ENCODE measurements at regions not wholly inside any gene's neighbourhood (a gene's known extent, or its start where the extent isn't known, plus 50 kb on each side); places are given as distances from the start of the nearest gene placed in this dataset.

GRCh38 chr4:84063619-84064018 is 435.5 kb downstream of the NKX6-1 start:
- POLR2A ChIA-PET = no interaction called here
- TF ChIP-seq CTCF (IDR thresholded peaks at IDR 0.05; ENCODE audit: control extremely low read depth, extremely low read depth, low read depth, missing control alignments) = no peak
- CTCF ChIA-PET = no interaction called here
- no peak for DNase-seq (ENCODE audit: extremely low spot score)

DNA sequence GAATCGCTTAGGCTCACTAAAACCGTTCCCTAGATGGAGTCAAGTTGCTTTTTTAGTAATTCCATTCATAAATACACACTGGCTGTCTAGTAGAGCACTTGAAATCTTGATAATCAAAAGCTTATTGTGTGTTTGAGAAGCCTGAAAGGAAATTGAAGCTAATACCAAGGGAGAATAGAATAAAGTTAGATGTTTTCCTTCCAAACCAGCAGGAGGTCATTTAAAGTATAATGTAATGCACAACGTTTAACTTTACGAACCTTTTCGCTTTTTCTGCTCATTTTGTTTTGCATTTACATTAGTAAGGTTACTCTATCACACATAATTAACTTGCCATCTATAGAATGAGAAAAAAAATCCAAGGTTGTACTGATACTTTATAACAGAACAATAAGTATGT is 440.9 kb downstream of the NKX6-1 start:
- ChIA-PET CTCF (interaction anchor here (1.4 kb wide), 1 partner anchor 11 kb away, joined by 3 read pairs; no protein-coding TSS in a partner anchor), POLR2A (no interaction called here)
- no peak for TF ChIP-seq CTCF (IDR thresholded peaks at IDR 0.05; ENCODE audit: control extremely low read depth, extremely low read depth, low read depth, missing control alignments)
- no peak for DNase-seq (ENCODE audit: extremely low spot score)

DNA sequence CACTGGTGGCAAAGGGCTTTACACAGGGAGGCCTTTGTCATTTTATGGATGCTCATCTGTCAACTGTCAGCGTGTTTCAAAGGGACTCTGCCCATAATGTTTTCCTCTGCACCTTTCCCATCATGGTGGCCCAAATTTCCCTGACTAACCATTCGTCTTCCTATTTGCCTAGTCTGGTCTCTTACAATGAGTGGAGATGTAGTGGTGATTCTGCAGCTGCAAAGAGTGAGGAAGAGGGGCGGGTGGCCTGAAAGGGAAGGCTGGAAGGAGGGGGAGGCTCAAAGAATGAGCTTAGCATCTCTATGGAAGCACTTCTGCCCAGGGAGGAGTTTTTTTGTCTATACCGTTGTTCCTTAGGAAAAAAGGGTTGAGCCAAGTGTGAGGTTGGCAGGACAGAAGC is 447.5 kb downstream of the NKX6-1 start:
- DNase-seq (ENCODE audit: extremely low spot score) = no peak
- CTCF ChIA-PET = no interaction called here
- no peak for TF ChIP-seq CTCF (IDR thresholded peaks at IDR 0.05; ENCODE audit: control extremely low read depth, extremely low read depth, low read depth, missing control alignments)
- POLR2A ChIA-PET = no interaction called here

GRCh38 chr4:84051089-84051488 is 448.0 kb downstream of the NKX6-1 start:
- ChIA-PET POLR2A (no interaction called here), CTCF (no interaction called here)
- no peak for DNase-seq (ENCODE audit: extremely low spot score)
- no peak for TF ChIP-seq CTCF (IDR thresholded peaks at IDR 0.05; ENCODE audit: control extremely low read depth, extremely low read depth, low read depth, missing control alignments)

- no peak for DNase-seq (ENCODE audit: extremely low spot score)
- no peak for TF ChIP-seq CTCF (IDR thresholded peaks at IDR 0.05; ENCODE audit: control extremely low read depth, extremely low read depth, low read depth, missing control alignments)
- POLR2A ChIA-PET = no interaction called here
- CTCF ChIA-PET = interaction anchor here (1.2 kb wide), 1 partner anchor 19 kb away, joined by 3 read pairs; no protein-coding TSS in a partner anchor
Measured at GRCh38 chr4:84050015-84050414, 449.1 kb downstream of the NKX6-1 start.

- POLR2A ChIA-PET = no interaction called here
- CTCF ChIA-PET = no interaction called here
Measured at GRCh38 chr4:84046551-84046950, 452.5 kb downstream of the NKX6-1 start.

More at GRCh38 chr4:84046551-84046950, 452.5 kb downstream of the NKX6-1 start:
- DNase-seq (ENCODE audit: extremely low spot score) = no peak
- no peak for TF ChIP-seq CTCF (IDR thresholded peaks at IDR 0.05; ENCODE audit: control extremely low read depth, extremely low read depth, low read depth, missing control alignments)
